PC-9 (cell line): ENCODE measurements at regions not wholly inside any gene's neighbourhood (a gene's known extent, or its start where the extent isn't known, plus 50 kb on each side); places are given as distances from the start of the nearest gene placed in this dataset.

Experiments
- EZH2 ChIP-seq: fragments of 200-600 bp; sonication (generic); IDR thresholded peaks from 2 replicates; pipeline ENCODE4 v1.8.0; 2017; ENCODE audit warnings: antibody characterized with exemption, low read depth
- TF ChIP-seq, protein P1 (sequence below): fragments of 200-600 bp; sonication (generic); conservative IDR thresholded peaks from 2 replicates; pipeline ENCODE4 v1.6.1; 2017; ENCODE audit warnings: mixed run types, antibody characterized with exemption, mild to moderate bottlenecking, moderate library complexity

GRCh38 chr1:232474826-232475225 is 155.1 kb downstream of the SIPA1L2 start:
- TF ChIP-seq, protein P1, sequence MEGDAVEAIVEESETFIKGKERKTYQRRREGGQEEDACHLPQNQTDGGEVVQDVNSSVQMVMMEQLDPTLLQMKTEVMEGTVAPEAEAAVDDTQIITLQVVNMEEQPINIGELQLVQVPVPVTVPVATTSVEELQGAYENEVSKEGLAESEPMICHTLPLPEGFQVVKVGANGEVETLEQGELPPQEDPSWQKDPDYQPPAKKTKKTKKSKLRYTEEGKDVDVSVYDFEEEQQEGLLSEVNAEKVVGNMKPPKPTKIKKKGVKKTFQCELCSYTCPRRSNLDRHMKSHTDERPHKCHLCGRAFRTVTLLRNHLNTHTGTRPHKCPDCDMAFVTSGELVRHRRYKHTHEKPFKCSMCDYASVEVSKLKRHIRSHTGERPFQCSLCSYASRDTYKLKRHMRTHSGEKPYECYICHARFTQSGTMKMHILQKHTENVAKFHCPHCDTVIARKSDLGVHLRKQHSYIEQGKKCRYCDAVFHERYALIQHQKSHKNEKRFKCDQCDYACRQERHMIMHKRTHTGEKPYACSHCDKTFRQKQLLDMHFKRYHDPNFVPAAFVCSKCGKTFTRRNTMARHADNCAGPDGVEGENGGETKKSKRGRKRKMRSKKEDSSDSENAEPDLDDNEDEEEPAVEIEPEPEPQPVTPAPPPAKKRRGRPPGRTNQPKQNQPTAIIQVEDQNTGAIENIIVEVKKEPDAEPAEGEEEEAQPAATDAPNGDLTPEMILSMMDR, result no peak
- TF ChIP-seq EZH2, result no peak
